Smooth muscle cell (in vitro differentiated cells): ENCODE measurements at regions not wholly inside any gene's neighbourhood (a gene's known extent, or its start where the extent isn't known, plus 50 kb on each side); places are given as distances from the start of the nearest gene placed in this dataset.

Experiments used
- DNase-seq: peaks from one replicate; lab custom pipeline; 2025; ENCODE audit not compliant: unreplicated experiment; lab: John Stamatoyannopoulos, UW
- H2AFZ ChIP-seq: fragments of 200-600 bp; sonication (generic); 2 replicates; pipeline ENCODE4 v1.6.0; 2016; ENCODE audit warnings: antibody characterized with exemption, low read depth, mild to moderate bottlenecking
- H3F3A ChIP-seq: fragments of 200-600 bp; sonication (generic); 2 replicates; pipeline ENCODE4 v1.6.0; 2017; ENCODE audit warnings: antibody characterized with exemption, low read depth
- H3K27ac ChIP-seq: fragments of 200-600 bp; sonication (generic); 2 replicates; pipeline ENCODE4 v1.5.1; 2016; ENCODE audit warnings: low read depth, mild to moderate bottlenecking
- H3K27me3 ChIP-seq: fragments of 200-600 bp; sonication (generic); 2 replicates; pipeline ENCODE4 v1.6.1; 2016; ENCODE audit warnings: low read depth, mild to moderate bottlenecking
- H3K36me3 ChIP-seq: fragments of 200-600 bp; sonication (generic); 2 replicates; pipeline ENCODE4 v1.5.1; 2016; ENCODE audit warnings: low read depth
- H3K4me1 ChIP-seq: fragments of 200-600 bp; sonication (generic); 2 replicates; pipeline ENCODE4 v1.5.1; 2016; ENCODE audit warnings: low read depth
- H3K4me2 ChIP-seq: fragments of 200-600 bp; sonication (generic); 2 replicates; pipeline ENCODE4 v1.6.0; 2016; ENCODE audit warnings: mild to moderate bottlenecking
- H3K4me3 ChIP-seq: fragments of 200-600 bp; sonication (generic); 2 replicates; pipeline ENCODE4 v1.5.1; 2016; ENCODE audit warnings: mild to moderate bottlenecking
- H3K79me2 ChIP-seq: fragments of 200-600 bp; sonication (generic); 2 replicates; pipeline ENCODE4 v1.6.0; 2016; ENCODE audit warnings: low read depth, mild to moderate bottlenecking
- H3K9ac ChIP-seq: fragments of 200-600 bp; sonication (generic); 2 replicates; pipeline ENCODE4 v1.6.0; 2016; ENCODE audit warnings: low read depth
- H3K9me3 ChIP-seq: fragments of 200-600 bp; sonication (generic); replicated peaks from 2 replicates; pipeline ENCODE4 v1.5.1; 2016; ENCODE audit warnings: low read depth
- H4K20me1 ChIP-seq: fragments of 200-600 bp; sonication (generic); 2 replicates; pipeline ENCODE4 v1.6.0; 2016; ENCODE audit warnings: low read depth
- CTCF ChIP-seq: fragments of 200-600 bp; sonication (generic); IDR thresholded peaks from 2 replicates; pipeline ENCODE4 v1.5.1; 2017; ENCODE audit warnings: borderline replicate concordance, mild to moderate bottlenecking, antibody characterized with exemption; ENCODE audit not compliant: insufficient read depth, poor library complexity, severe bottlenecking
- WGBS: methylation state at CpG from one replicate; pipeline ENCODE4 v1.1.7; 2016; ENCODE audit warnings: low lambda C conversion rate; 5-methylcytosine and 5-hydroxymethylcytosine counted together

- no peaks in the 10 kb centered on the region for H3K4me1 ChIP-seq
- H3K4me3 ChIP-seq: no peak overlapping the region
- H3K4me2 ChIP-seq: no peak overlapping the region
- 77% methylated on average over 9 of the region's 9 CpGs for WGBS
- no peak for DNase-seq
- no peaks in the 10 kb centered on the region for H3K79me2 ChIP-seq
- no peak for TF ChIP-seq CTCF
- no peak overlapping the region for H3K9ac ChIP-seq
- no peaks in the 10 kb centered on the region for H3K9me3 ChIP-seq
- peaks cover 6% of the 10 kb centered on the region for H3K27me3 ChIP-seq
- no peak overlapping the region for H2AFZ ChIP-seq
- no peaks in the 10 kb centered on the region for H3K36me3 ChIP-seq
- no peak overlapping the region for H3K27ac ChIP-seq
- no peaks in the 10 kb centered on the region for H4K20me1 ChIP-seq
- no peaks in the 10 kb centered on the region for H3F3A ChIP-seq
Measured at GRCh38 chr2:21277068-21278056, 153.6 kb downstream of the TDRD15 start.

- H4K20me1 ChIP-seq: no peaks in the 10 kb centered on the region
- no peak for TF ChIP-seq CTCF
- no peak overlapping the region for H3K9ac ChIP-seq
- no peak overlapping the region for H3K4me3 ChIP-seq
- H3K9me3 ChIP-seq: no peaks in the 10 kb centered on the region
- DNase-seq: no peak
- H3K27ac ChIP-seq: no peak overlapping the region
- H3K4me2 ChIP-seq: no peak overlapping the region
- H2AFZ ChIP-seq: no peak overlapping the region
- WGBS: 80% methylated on average over 5 of the region's 5 CpGs
- H3K4me1 ChIP-seq: no peaks in the 10 kb centered on the region
- no peaks in the 10 kb centered on the region for H3K27me3 ChIP-seq
- H3F3A ChIP-seq: no peaks in the 10 kb centered on the region
- H3K36me3 ChIP-seq: no peaks in the 10 kb centered on the region
- H3K79me2 ChIP-seq: no peaks in the 10 kb centered on the region
Measured at GRCh38 chr2:21279525-21279924, 155.8 kb downstream of the TDRD15 start.

- no peak overlapping the region for H2AFZ ChIP-seq
- H3K4me1 ChIP-seq: no peaks in the 10 kb centered on the region
- no peak for DNase-seq
- no peak overlapping the region for H3K27ac ChIP-seq
- no peak overlapping the region for H3K4me2 ChIP-seq
- no peaks in the 10 kb centered on the region for H3K9me3 ChIP-seq
- no peak for TF ChIP-seq CTCF
- WGBS: 84% methylated on average over 4 of the region's 4 CpGs
- H3K27me3 ChIP-seq: no peaks in the 10 kb centered on the region
- H3F3A ChIP-seq: no peaks in the 10 kb centered on the region
- no peaks in the 10 kb centered on the region for H3K36me3 ChIP-seq
- H3K79me2 ChIP-seq: no peaks in the 10 kb centered on the region
- no peaks in the 10 kb centered on the region for H4K20me1 ChIP-seq
- H3K9ac ChIP-seq: no peak overlapping the region
- no peak overlapping the region for H3K4me3 ChIP-seq
Measured at GRCh38 chr2:21280793-21281192, 157.0 kb downstream of the TDRD15 start.

GRCh38 chr2:21281384-21281783 lies 157.6 kb downstream of the TDRD15 start:
- Histone ChIP-seq H3K4me2 (no peak overlapping the region), H3K27me3 (no peaks in the 10 kb centered on the region), H3K4me3 (no peak overlapping the region), H4K20me1 (no peaks in the 10 kb centered on the region), H3K9me3 (no peaks in the 10 kb centered on the region), H3K27ac (no peak overlapping the region), H3K4me1 (no peaks in the 10 kb centered on the region), H3K79me2 (no peaks in the 10 kb centered on the region), H3K36me3 (no peaks in the 10 kb centered on the region), H3K9ac (no peak overlapping the region), H3F3A (no peaks in the 10 kb centered on the region), H2AFZ (no peak overlapping the region)
- DNase-seq: no peak
- no peak for TF ChIP-seq CTCF
